Neural progenitor cell (in vitro differentiated cells): ENCODE measurements at regions not wholly inside any gene's neighbourhood (a gene's known extent, or its start where the extent isn't known, plus 50 kb on each side); places are given as distances from the start of the nearest gene placed in this dataset.
"Not testable (repeated sequence)": the region's sequence is repeated elsewhere in the genome, so short reads cannot be mapped to it uniquely, and the experiment has no call there.

Experiments used
- DNase-seq: peaks from one replicate; pipeline ENCODE4 v3.0.0-alpha.2; 2016; ENCODE audit warnings: low spot score
- H2AFZ ChIP-seq: fragments of 200-600 bp; sonication (generic); replicated peaks from 2 replicates; pipeline ENCODE4 v1.6.1; 2016; ENCODE audit warnings: antibody characterized with exemption
- H3F3A ChIP-seq: fragments of 200-600 bp; sonication (generic); 2 replicates; pipeline ENCODE4 v1.6.1; 2016; ENCODE audit warnings: antibody characterized with exemption, low read depth
- H3K27ac ChIP-seq: fragments of 200-600 bp; sonication (generic); 2 replicates; pipeline ENCODE4 v1.5.1; 2016; ENCODE audit warnings: mild to moderate bottlenecking
- H3K27me3 ChIP-seq: fragments of 200-600 bp; sonication (generic); 2 replicates; pipeline ENCODE4 v1.6.1; 2016; ENCODE audit warnings: mild to moderate bottlenecking, moderate library complexity
- H3K36me3 ChIP-seq: fragments of 200-600 bp; sonication (generic); 2 replicates; pipeline ENCODE4 v1.5.1; 2016
- H3K4me1 ChIP-seq: fragments of 200-600 bp; sonication (generic); 2 replicates; pipeline ENCODE4 v1.6.1; 2016; ENCODE audit warnings: mixed run types
- H3K4me2 ChIP-seq: fragments of 200-600 bp; sonication (generic); 2 replicates; pipeline ENCODE4 v1.6.1; 2016
- H3K4me3 ChIP-seq: fragments of 200-600 bp; sonication (generic); 2 replicates; pipeline ENCODE4 v1.5.1; 2016
- H3K79me2 ChIP-seq: fragments of 200-600 bp; sonication (generic); 2 replicates; pipeline ENCODE4 v1.6.1; 2016; ENCODE audit warnings: low read depth
- H3K9ac ChIP-seq: fragments of 200-600 bp; sonication (generic); 2 replicates; pipeline ENCODE4 v1.6.1; 2016
- H3K9me3 ChIP-seq: fragments of 200-600 bp; sonication (generic); 2 replicates; pipeline ENCODE4 v1.5.1; 2016; ENCODE audit warnings: low read depth
- H4K20me1 ChIP-seq: fragments of 200-600 bp; sonication (generic); 2 replicates; pipeline ENCODE4 v1.6.1; 2016; ENCODE audit warnings: low read depth
- H3K27ac Mint-ChIP-seq: 3 replicates; pipeline ENCODE4 v1.8.0; 2021; ENCODE audit warnings: mixed read lengths
- H3K27me3 Mint-ChIP-seq: 2 replicates; pipeline ENCODE4 v1.8.0; 2022; ENCODE audit warnings: low read depth, mild to moderate bottlenecking, inconsistent platforms, moderate library complexity, mixed read lengths; ENCODE audit not compliant: insufficient read depth
- H3K36me3 Mint-ChIP-seq: 3 replicates; pipeline ENCODE4 v1.8.0; 2021; ENCODE audit warnings: mixed read lengths
- H3K4me1 Mint-ChIP-seq: 3 replicates; pipeline ENCODE4 v1.8.0; 2021; ENCODE audit warnings: mixed read lengths
- H3K4me3 Mint-ChIP-seq: 3 replicates; pipeline ENCODE4 v1.8.0; 2021; ENCODE audit warnings: mild to moderate bottlenecking, moderate library complexity, mixed read lengths
- H3K9me3 Mint-ChIP-seq: 3 replicates; pipeline ENCODE4 v1.8.0; 2020; ENCODE audit warnings: mixed read lengths
- EZH2 ChIP-seq: fragments of 200-600 bp; sonication (generic); IDR thresholded peaks from 2 replicates; pipeline ENCODE4 v1.6.1; 2017; ENCODE audit warnings: antibody characterized with exemption, mild to moderate bottlenecking, moderate library complexity
- EZH2phosphoT487 ChIP-seq: fragments of 200-600 bp; sonication (generic); IDR thresholded peaks from 2 replicates; pipeline ENCODE4 v1.6.1; 2017; ENCODE audit warnings: antibody characterized with exemption
- TF ChIP-seq, protein P1 (sequence below): fragments of 200-600 bp; sonication (generic); IDR thresholded peaks from 2 replicates; pipeline ENCODE4 v1.5.1; 2017; ENCODE audit warnings: antibody characterized with exemption, mild to moderate bottlenecking

DNA sequence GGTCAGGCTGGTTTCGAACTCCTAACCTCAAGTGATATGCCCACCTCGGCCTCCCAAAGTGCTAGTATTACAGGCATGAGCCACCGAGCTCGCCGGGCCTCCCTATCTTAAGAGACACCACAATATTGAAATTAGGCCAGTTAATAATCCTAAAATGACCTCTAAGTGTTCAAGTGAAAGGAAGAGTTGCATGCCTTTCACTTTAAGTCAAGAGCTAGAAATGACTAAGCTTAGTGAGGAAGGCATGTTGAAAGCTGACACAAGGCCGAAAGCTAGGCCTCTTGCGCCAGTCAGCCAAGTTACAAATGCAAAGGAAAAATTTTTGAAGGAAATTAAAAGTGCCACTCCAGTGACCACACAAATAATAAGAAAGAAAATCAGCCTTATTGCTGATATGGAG, 144.5 kb upstream of the FNDC3A start:
- no peak overlapping the region for H3K4me2 ChIP-seq
- Mint-ChIP-seq H3K9me3 (peaks cover 35% of the 10 kb centered on the region), H3K27ac (no peak overlapping the region), H3K4me1 (peaks cover 16% of the 10 kb centered on the region), H3K4me3 (no peak overlapping the region), H3K27me3 (no peaks in the 10 kb centered on the region), H3K36me3 (peaks cover 7% of the 10 kb centered on the region)
- no peaks in the 10 kb centered on the region for H3K36me3 ChIP-seq
- H2AFZ ChIP-seq = no peak overlapping the region
- H3K79me2 ChIP-seq = no peaks in the 10 kb centered on the region
- H3K27me3 ChIP-seq = no peaks in the 10 kb centered on the region
- H3K27ac ChIP-seq = no peak overlapping the region
- H3K9ac ChIP-seq = no peak overlapping the region
- DNase-seq = no peak
- H3K9me3 ChIP-seq = no peaks in the 10 kb centered on the region
- no peak overlapping the region for H3K4me3 ChIP-seq
- TF ChIP-seq EZH2 = no peak
- TF ChIP-seq, protein P1, sequence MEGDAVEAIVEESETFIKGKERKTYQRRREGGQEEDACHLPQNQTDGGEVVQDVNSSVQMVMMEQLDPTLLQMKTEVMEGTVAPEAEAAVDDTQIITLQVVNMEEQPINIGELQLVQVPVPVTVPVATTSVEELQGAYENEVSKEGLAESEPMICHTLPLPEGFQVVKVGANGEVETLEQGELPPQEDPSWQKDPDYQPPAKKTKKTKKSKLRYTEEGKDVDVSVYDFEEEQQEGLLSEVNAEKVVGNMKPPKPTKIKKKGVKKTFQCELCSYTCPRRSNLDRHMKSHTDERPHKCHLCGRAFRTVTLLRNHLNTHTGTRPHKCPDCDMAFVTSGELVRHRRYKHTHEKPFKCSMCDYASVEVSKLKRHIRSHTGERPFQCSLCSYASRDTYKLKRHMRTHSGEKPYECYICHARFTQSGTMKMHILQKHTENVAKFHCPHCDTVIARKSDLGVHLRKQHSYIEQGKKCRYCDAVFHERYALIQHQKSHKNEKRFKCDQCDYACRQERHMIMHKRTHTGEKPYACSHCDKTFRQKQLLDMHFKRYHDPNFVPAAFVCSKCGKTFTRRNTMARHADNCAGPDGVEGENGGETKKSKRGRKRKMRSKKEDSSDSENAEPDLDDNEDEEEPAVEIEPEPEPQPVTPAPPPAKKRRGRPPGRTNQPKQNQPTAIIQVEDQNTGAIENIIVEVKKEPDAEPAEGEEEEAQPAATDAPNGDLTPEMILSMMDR = no peak
- TF ChIP-seq EZH2phosphoT487 = no peak
- peaks cover 4% of the 10 kb centered on the region for H3K4me1 ChIP-seq
- no peaks in the 10 kb centered on the region for H3F3A ChIP-seq
- no peaks in the 10 kb centered on the region for H4K20me1 ChIP-seq

DNA sequence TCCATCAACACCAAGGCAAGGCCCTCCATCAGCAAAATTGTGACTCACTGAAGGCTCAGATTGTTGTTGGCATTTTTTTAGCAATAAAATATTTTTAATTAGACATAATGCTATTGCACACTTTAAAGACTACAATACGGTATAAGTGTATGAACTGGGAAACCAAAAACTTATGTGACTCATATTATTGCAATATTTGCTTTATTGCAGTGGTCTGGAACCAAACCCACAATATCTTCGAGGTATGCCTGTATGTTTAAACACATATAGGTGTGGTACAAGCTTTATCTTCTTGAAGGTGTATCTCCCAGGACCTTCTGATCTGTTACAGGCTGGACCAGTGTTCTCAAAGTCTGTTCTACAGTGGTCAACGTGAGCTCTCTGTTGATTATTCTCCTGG, 142.3 kb upstream of the FNDC3A start:
- no peaks in the 10 kb centered on the region for H3K27me3 ChIP-seq
- Mint-ChIP-seq H3K4me1 (peaks cover 14% of the 10 kb centered on the region), H3K27ac (no peak overlapping the region), H3K36me3 (peaks cover 7% of the 10 kb centered on the region), H3K27me3 (no peaks in the 10 kb centered on the region), H3K4me3 (no peak overlapping the region), H3K9me3 (peaks cover 25% of the 10 kb centered on the region)
- H3K9me3 ChIP-seq = no peaks in the 10 kb centered on the region
- H3K4me3 ChIP-seq = no peak overlapping the region
- H3K36me3 ChIP-seq = no peaks in the 10 kb centered on the region
- H3K4me1 ChIP-seq = peaks cover 7% of the 10 kb centered on the region
- no peaks in the 10 kb centered on the region for H3K79me2 ChIP-seq
- H3K27ac ChIP-seq = no peak overlapping the region
- H4K20me1 ChIP-seq = no peaks in the 10 kb centered on the region
- no peak overlapping the region for H3K9ac ChIP-seq
- H3F3A ChIP-seq = no peaks in the 10 kb centered on the region
- H2AFZ ChIP-seq = no peak overlapping the region
- no peak overlapping the region for H3K4me2 ChIP-seq
- TF ChIP-seq EZH2 (no peak), EZH2phosphoT487 (no peak)
- TF ChIP-seq, protein P1 = no peak
- DNase-seq = no peak

DNA sequence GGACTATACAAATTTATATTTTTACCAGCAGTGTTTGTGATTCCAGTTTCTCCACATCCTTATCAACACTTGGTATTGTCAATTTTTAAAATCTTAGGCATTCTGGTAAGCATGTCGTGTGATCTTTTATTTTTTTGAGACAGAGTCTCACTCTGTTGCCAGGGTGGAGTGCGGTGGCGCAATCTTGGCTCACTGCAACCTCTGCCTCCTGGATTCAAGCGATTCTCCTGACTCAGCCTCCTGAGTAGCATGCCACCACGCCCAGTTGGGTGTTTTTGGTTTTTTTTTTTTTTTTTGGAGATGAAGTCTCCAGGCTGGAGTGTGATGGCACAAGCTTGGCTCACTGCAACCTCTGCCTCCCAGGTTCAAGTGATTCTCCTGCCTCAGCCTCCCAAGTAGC, 140.4 kb upstream of the FNDC3A start:
- H3K4me2 ChIP-seq, H3K27ac ChIP-seq, H3K4me1 ChIP-seq, H3K9me3 ChIP-seq, H3K27me3 ChIP-seq, H3K4me3 Mint-ChIP-seq, H4K20me1 ChIP-seq, H3K27ac Mint-ChIP-seq, H3K27me3 Mint-ChIP-seq, H3K4me3 ChIP-seq, H3K36me3 ChIP-seq, H2AFZ ChIP-seq, H3K9ac ChIP-seq, H3K79me2 ChIP-seq, DNase-seq, H3F3A ChIP-seq, H3K36me3 Mint-ChIP-seq, H3K4me1 Mint-ChIP-seq: not testable (repeated sequence)
- peaks cover 25% of the 10 kb centered on the region for H3K9me3 Mint-ChIP-seq

DNA sequence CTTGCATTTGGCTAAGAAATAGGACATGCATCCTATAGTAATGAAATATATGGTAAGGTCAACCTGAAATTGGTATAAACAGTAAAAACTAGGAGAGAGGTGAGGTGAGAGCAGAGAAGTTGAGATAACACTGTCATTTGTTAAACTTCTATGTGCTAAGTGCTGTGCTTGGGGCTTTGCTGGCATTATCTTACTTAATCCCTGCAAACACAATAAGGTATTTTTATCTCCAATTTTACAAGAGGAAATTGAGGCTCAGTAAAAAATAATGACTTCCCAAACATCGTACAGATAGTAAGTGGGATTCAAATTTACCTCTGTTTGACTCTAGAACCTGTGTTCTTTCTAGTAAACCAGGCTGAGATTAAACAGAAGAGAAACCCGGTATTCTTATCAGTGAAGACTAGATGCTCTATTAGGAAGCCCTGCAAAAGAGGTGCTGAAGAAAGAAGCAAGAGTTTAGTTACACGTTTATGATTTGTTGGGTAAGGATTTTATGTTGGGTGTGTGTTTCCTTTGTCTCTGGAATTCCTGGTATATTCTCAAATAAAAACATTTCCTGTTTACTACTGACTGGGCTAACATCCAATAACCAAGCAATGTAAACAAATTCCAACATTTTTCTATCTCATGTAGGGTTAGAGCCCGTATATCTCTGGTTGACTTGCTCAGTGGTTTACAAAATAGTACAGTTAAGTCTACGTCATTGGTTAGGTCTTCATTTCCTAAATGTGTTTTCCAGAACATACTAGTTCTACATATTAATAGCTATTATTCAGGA, 137.3 kb upstream of the FNDC3A start:
- Histone ChIP-seq H3K36me3 (no peaks in the 10 kb centered on the region), H2AFZ (no peak overlapping the region), H3K27ac (no peak overlapping the region), H3K9me3 (no peaks in the 10 kb centered on the region), H3K9ac (no peak overlapping the region), H3K79me2 (no peaks in the 10 kb centered on the region), H3F3A (no peaks in the 10 kb centered on the region), H4K20me1 (no peaks in the 10 kb centered on the region), H3K27me3 (no peaks in the 10 kb centered on the region), H3K4me2 (no peak overlapping the region), H3K4me1 (peaks cover 3% of the 10 kb centered on the region), H3K4me3 (no peak overlapping the region)
- Mint-ChIP-seq H3K4me1 (peaks cover 5% of the 10 kb centered on the region), H3K9me3 (peaks cover 16% of the 10 kb centered on the region), H3K27ac (no peak overlapping the region), H3K36me3 (peaks cover 2% of the 10 kb centered on the region), H3K4me3 (no peak overlapping the region), H3K27me3 (no peaks in the 10 kb centered on the region)
- no peak for TF ChIP-seq EZH2
- TF ChIP-seq, protein P1 = no peak
- TF ChIP-seq EZH2phosphoT487 = no peak
- no peak for DNase-seq
